Left renal cortex interstitium (tissue), 4 donors: ENCODE measurements at regions not wholly inside any gene's neighbourhood (a gene's known extent, or its start where the extent isn't known, plus 50 kb on each side); places are given as distances from the start of the nearest gene placed in this dataset.
"Not testable (repeated sequence)": the region's sequence is repeated elsewhere in the genome, so short reads cannot be mapped to it uniquely, and the experiment has no call there.

Experiments used
- DNase-seq, 4 donors: peaks; one replicate each; pipeline ENCODE4 v3.0.0-alpha.2; 2013; ENCODE audit warnings: low read depth in 4 of 4, low spot score in 2 of 4, missing footprints in 1 of 4

- DNase-seq = not testable (repeated sequence)
Measured at GRCh38 chrX:131696989-131697388, 153.1 kb downstream of the OR13H1 start.

- DNase-seq = no peak
Measured at GRCh38 chrX:131703646-131704045, 159.8 kb downstream of the OR13H1 start.

- no peak for DNase-seq
Measured at GRCh38 chrX:131704136-131704695, 160.3 kb downstream of the OR13H1 start.

GRCh38 chrX:131709553-131709952 lies 165.7 kb downstream of the OR13H1 start:
- DNase-seq = no peak

GRCh38 chrX:131711478-131711867 lies 167.6 kb downstream of the OR13H1 start:
- no peak for DNase-seq

- no peak for DNase-seq
Measured at GRCh38 chrX:131723646-131724045, 179.8 kb downstream of the OR13H1 start.

- DNase-seq = no peak
Measured at GRCh38 chrX:131724292-131724691, 180.4 kb downstream of the OR13H1 start.

GRCh38 chrX:131725001-131725654 lies 181.3 kb downstream of the OR13H1 start:
- no peak for DNase-seq

- DNase-seq = no peak
Measured at GRCh38 chrX:131727778-131728177, 183.9 kb downstream of the OR13H1 start.

GRCh38 chrX:131728295-131729145 lies 184.6 kb downstream of the OR13H1 start:
- DNase-seq = no peak

GRCh38 chrX:131729295-131729694 lies 185.4 kb downstream of the OR13H1 start:
- DNase-seq = no peak

- DNase-seq = no peak
Measured at GRCh38 chrX:131734621-131735020, 190.7 kb downstream of the OR13H1 start.

- DNase-seq = no peak
Measured at GRCh38 chrX:131735127-131735526, 191.3 kb downstream of the OR13H1 start.

- DNase-seq = no peak
Measured at GRCh38 chrX:131739823-131740222, 195.9 kb downstream of the OR13H1 start.

GRCh38 chrX:131741103-131741581 lies 197.3 kb downstream of the OR13H1 start:
- DNase-seq = no peak

GRCh38 chrX:131745942-131746489 lies 202.1 kb downstream of the OR13H1 start:
- DNase-seq = no peak

- no peak for DNase-seq
Measured at GRCh38 chrX:131746491-131746968, 202.7 kb downstream of the OR13H1 start.

- DNase-seq = no peak
Measured at GRCh38 chrX:131747173-131747572, 203.3 kb downstream of the OR13H1 start.

- no peak for DNase-seq
Measured at GRCh38 chrX:131752493-131753198, 208.8 kb downstream of the OR13H1 start.

- DNase-seq = no peak
Measured at GRCh38 chrX:131762802-131763234, 218.9 kb downstream of the OR13H1 start.
